ENCODE measurements at regions not wholly inside any gene's neighbourhood (a gene's known extent, or its start where the extent isn't known, plus 50 kb on each side); places are given as distances from the start of the nearest gene placed in this dataset.
"Not testable (repeated sequence)": the region's sequence is repeated elsewhere in the genome, so short reads cannot be mapped to it uniquely, and the experiment has no call there.

DNA sequence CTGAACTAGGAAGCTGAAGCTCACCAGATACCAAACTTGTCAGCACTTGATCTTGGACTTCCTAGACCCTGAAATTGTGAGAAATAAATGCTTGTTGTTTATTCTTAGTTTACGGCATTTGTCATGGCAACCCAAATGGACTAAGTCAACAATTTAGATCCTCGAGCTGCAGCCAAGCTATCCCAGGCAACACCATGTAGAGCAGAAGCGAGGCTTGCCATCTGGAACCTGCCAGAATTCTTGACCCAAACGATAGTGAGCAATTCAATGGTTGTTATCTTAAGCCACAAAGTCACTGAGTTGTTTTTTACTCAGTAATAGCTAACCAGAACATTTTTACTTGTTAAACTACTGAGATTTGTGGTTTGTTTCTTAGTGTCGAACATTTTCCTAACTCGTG lies 458.5 kb upstream of the FLRT2 start:
- H3K4me3 ChIP-seq, result no peak overlapping the region
- no peaks in the 10 kb centered on the region for H3K9me3 ChIP-seq (replicated peaks in 1 of 3)
- H3K27ac ChIP-seq, result no peak overlapping the region
- H3K27me3 ChIP-seq, result no peaks in the 10 kb centered on the region
- intact Hi-C loops (cut with DNase I), result no loop called here
- no peaks in the 10 kb centered on the region for H3K4me1 ChIP-seq (replicated peaks in 1 of 2)
- DNase-seq, result no peak
- 69 to 76% (median 74%) methylated on average over 6 of the region's 6 CpGs for WGBS, 4 donors
- no peaks in the 10 kb centered on the region for H3K36me3 ChIP-seq (replicated peaks in 1 of 2)
- TF ChIP-seq CTCF (IDR thresholded peaks at IDR 0.05), result no peak
- no peak for TF ChIP-seq POLR2A (IDR thresholded peaks at IDR 0.05)

- Histone ChIP-seq H3K4me3 (no peak overlapping the region), H3K36me3 (replicated peaks in 1 of 2) (no peaks in the 10 kb centered on the region), H3K9me3 (replicated peaks in 1 of 3) (no peaks in the 10 kb centered on the region), H3K27ac (no peak overlapping the region), H3K4me1 (replicated peaks in 1 of 2) (no peaks in the 10 kb centered on the region), H3K27me3 (no peaks in the 10 kb centered on the region)
- WGBS, 4 donors, result 54 to 68% (median 61%) methylated on average over 1 of the region's 1 CpG
- intact Hi-C loops (cut with DNase I), result no loop called here
- TF ChIP-seq POLR2A (IDR thresholded peaks at IDR 0.05) (no peak), CTCF (IDR thresholded peaks at IDR 0.05) (no peak)
- DNase-seq, result no peak
These were observed 455.0 kb upstream of the FLRT2 start for GRCh38 chr14:85074955-85075354.

GRCh38 chr14:85075694-85076476 lies 454.1 kb upstream of the FLRT2 start:
- no peak for DNase-seq
- H3K9me3 ChIP-seq (replicated peaks in 1 of 3), result no peaks in the 10 kb centered on the region
- intact Hi-C loops (cut with DNase I), result no loop called here
- H3K27ac ChIP-seq, result no peak overlapping the region
- WGBS, 4 donors, result 94 to 100% (median 99%) methylated on average over 1 of the region's 1 CpG
- H3K27me3 ChIP-seq, result no peaks in the 10 kb centered on the region
- no peak for TF ChIP-seq CTCF (IDR thresholded peaks at IDR 0.05)
- TF ChIP-seq POLR2A (IDR thresholded peaks at IDR 0.05), result no peak
- H3K4me3 ChIP-seq, result no peak overlapping the region
- no peaks in the 10 kb centered on the region for H3K36me3 ChIP-seq (replicated peaks in 1 of 2)
- no peaks in the 10 kb centered on the region for H3K4me1 ChIP-seq (replicated peaks in 1 of 2)

- H3K4me3 ChIP-seq; H3K36me3 ChIP-seq (replicated peaks in 1 of 2); H3K4me1 ChIP-seq (replicated peaks in 1 of 2); DNase-seq; H3K27me3 ChIP-seq; intact Hi-C loops (cut with DNase I); H3K27ac ChIP-seq; H3K9me3 ChIP-seq (replicated peaks in 1 of 3): not testable (repeated sequence)
These were observed 452.2 kb upstream of the FLRT2 start for GRCh38 chr14:85077716-85078115.
